Endothelial cell of umbilical vein (primary cell): ENCODE measurements at regions not wholly inside any gene's neighbourhood (a gene's known extent, or its start where the extent isn't known, plus 50 kb on each side); places are given as distances from the start of the nearest gene placed in this dataset.

Source experiments
- BruUV-seq: library from RNA; stranded (reverse); fragments of 400-500 nt; replicated peaks from 2 replicates; lab custom pipeline; 2021; lab: Mats Ljungman, UMichigan
- CTCF ChIA-PET: fragments of 300-600, 350-600 bp; sonication (Branson Sonifier 250); formaldehyde crosslinking; loops from one replicate; lab custom pipeline; 2021; ENCODE audit warnings: antibody characterized with exemption, inconsistent platforms; lab: Charles Lee
- POLR2A ChIA-PET: fragments of 300-600, 350-600 bp; sonication (Branson Sonifier 250); formaldehyde crosslinking; loops from one replicate; lab custom pipeline; 2021; ENCODE audit warnings: antibody characterized with exemption, inconsistent platforms; lab: Charles Lee
- DNase-seq: peaks from one replicate; pipeline ENCODE4 v3.0.0-alpha.2; 2011; ENCODE audit warnings: low read depth, low spot score
- FAIRE-seq: peaks from 2 replicates; lab custom pipeline; 2011; peaks lifted over from hg19 to GRCh38; lab: Jason Lieb, UNC
- H2AFZ ChIP-seq: 2 replicates; pipeline ENCODE4 v1.6.0; 2012; ENCODE audit warnings: low read depth, low read length, control low read depth, inconsistent platforms
- H3K27ac ChIP-seq: 2 replicates; pipeline ENCODE4 v1.5.1; 2011; ENCODE audit warnings: low read depth, mild to moderate bottlenecking, control low read depth, low read length, moderate library complexity; ENCODE audit not compliant: insufficient read depth
- H3K27me3 ChIP-seq, 2 experiments: 2 replicates each; pipeline versions ENCODE4 v1.6.0 to v1.6.1; 2011; ENCODE audit warnings: low read length in 2 of 2, mixed read lengths in 1 of 2; ENCODE audit not compliant: control insufficient read depth in 2 of 2, insufficient read depth in 2 of 2
- H3K36me3 ChIP-seq, 2 experiments: 2 replicates in 1 of 2; 3 replicates in 1 of 2; pipeline ENCODE4 v1.5.1; 2011; ENCODE audit warnings: low read length in 2 of 2, mild to moderate bottlenecking in 1 of 2, moderate library complexity in 1 of 2; ENCODE audit not compliant: control insufficient read depth in 2 of 2, insufficient read depth in 2 of 2; ENCODE audit errors: extremely low read depth in 1 of 2
- H3K4me1 ChIP-seq: 3 replicates; pipeline ENCODE4 v1.5.1; 2011; ENCODE audit warnings: mild to moderate bottlenecking, low read length; ENCODE audit not compliant: control insufficient read depth, insufficient read depth; ENCODE audit errors: extremely low read depth
- H3K4me2 ChIP-seq: 2 replicates; pipeline ENCODE4 v1.6.1; 2011; ENCODE audit warnings: low read length, control low read depth, mixed read lengths; ENCODE audit not compliant: insufficient read depth
- H3K4me3 ChIP-seq, 3 experiments: fragments of 200-600 bp in 1 of 3; sonication (generic), shearing (Covaris generic) in 1 of 3; replicated peaks in 1 of 3; 2 replicates each; pipeline ENCODE4 v1.5.1; 2011 to 2016; ENCODE audit warnings: control low read depth in 3 of 3, low read length in 3 of 3, mild to moderate bottlenecking in 2 of 3, inconsistent platforms in 1 of 3, low read depth in 1 of 3, moderate library complexity in 1 of 3; ENCODE audit not compliant: insufficient read depth in 1 of 3
- H3K79me2 ChIP-seq: 2 replicates; pipeline ENCODE4 v1.6.0; 2012; ENCODE audit warnings: low read length, inconsistent platforms; ENCODE audit not compliant: control insufficient read depth, insufficient read depth
- H3K9ac ChIP-seq: replicated peaks from 2 replicates; pipeline ENCODE3; 2011; ENCODE audit warnings: low read length, control low read depth; ENCODE audit not compliant: insufficient read depth; ENCODE audit errors: extremely low read depth
- H3K9me1 ChIP-seq: replicated peaks from 3 replicates; pipeline ENCODE4 v1.6.0; 2011; ENCODE audit warnings: mild to moderate bottlenecking, low read length; ENCODE audit not compliant: control insufficient read depth, insufficient read depth; ENCODE audit errors: extremely low read depth
- H3K9me3 ChIP-seq: replicated peaks from 2 replicates; pipeline ENCODE4 v1.5.1; 2012; ENCODE audit warnings: low read length, inconsistent platforms; ENCODE audit not compliant: control insufficient read depth, insufficient read depth
- H4K20me1 ChIP-seq: replicated peaks from 2 replicates; pipeline ENCODE3; 2011; ENCODE audit warnings: mild to moderate bottlenecking, low read length; ENCODE audit not compliant: control insufficient read depth, insufficient read depth; ENCODE audit errors: extremely low read depth
- CTCF ChIP-seq, 2 donors: IDR thresholded peaks; 1 replicate in 1 of 2; 2 replicates in 1 of 2; pipeline ENCODE4 v1.5.1; 2011; ENCODE audit warnings: low read length in 2 of 2, mild to moderate bottlenecking in 2 of 2, moderate library complexity in 2 of 2, control low read depth in 1 of 2, inconsistent platforms in 1 of 2, low read depth in 1 of 2; ENCODE audit not compliant: insufficient read depth in 1 of 2; ENCODE audit errors: extremely low read depth in 1 of 2
- EZH2 ChIP-seq: IDR thresholded peaks from 2 replicates; pipeline ENCODE4 v1.6.1; 2012; ENCODE audit warnings: borderline replicate concordance, low read depth, mild to moderate bottlenecking, moderate library complexity, low read length, inconsistent platforms; ENCODE audit not compliant: severe bottlenecking
- FOS ChIP-seq: IDR thresholded peaks from 2 replicates; pipeline ENCODE4 v1.6.1; 2011; ENCODE audit warnings: mild to moderate bottlenecking, low read length, moderate library complexity, borderline replicate concordance; ENCODE audit not compliant: insufficient read depth
- GATA2 ChIP-seq: IDR thresholded peaks from 2 replicates; pipeline ENCODE4 v1.7.0; 2011; ENCODE audit warnings: low read depth, mild to moderate bottlenecking, moderate library complexity, mixed read lengths, low read length; ENCODE audit not compliant: insufficient read length, insufficient read depth
- JUN ChIP-seq: IDR thresholded peaks from 2 replicates; pipeline ENCODE4 v1.6.1; 2011; ENCODE audit warnings: borderline replicate concordance, low read depth; ENCODE audit not compliant: insufficient read length, insufficient read depth
- MAX ChIP-seq: IDR thresholded peaks from 2 replicates; pipeline ENCODE4 v1.6.1; 2011; ENCODE audit not compliant: insufficient read depth, insufficient read length
- MYC ChIP-seq: IDR thresholded peaks from one replicate; pipeline ENCODE4 v1.6.1; 2011; ENCODE audit warnings: mild to moderate bottlenecking, low read depth, low read length
- POLR2AphosphoS5 ChIP-seq: IDR thresholded peaks from 2 replicates; pipeline ENCODE4 v1.6.1; 2012; ENCODE audit warnings: low read depth, mild to moderate bottlenecking, control low read depth, low read length, moderate library complexity; ENCODE audit not compliant: insufficient read depth
- dilution Hi-C: fragments of 300-500 bp; cut with MboI; formaldehyde crosslinking; loops from one replicate; pipeline ENCODE4 v1.15.0; 2019; ENCODE audit warnings: low sequenced_read_pairs; ENCODE audit not compliant: extremely low pct_ligation_motif_present
- intact Hi-C: fragments of 100-400 bp; cut with micrococcal nuclease; formaldehyde crosslinking; loops from one replicate; pipeline ENCODE4 v1.10.0; 2022

GRCh38 chr2:31664949-31665724 lies 84.4 kb upstream of the SRD5A2 start:
- Histone ChIP-seq H3K36me3 (no peaks in the 10 kb centered on the region), H3K9me1 (no peaks in the 10 kb centered on the region), H3K27ac (no peak overlapping the region), H3K4me3 (no peak overlapping the region), H2AFZ (no peak overlapping the region), H3K27me3 (no peaks in the 10 kb centered on the region), H4K20me1 (no peaks in the 10 kb centered on the region), H3K9ac (no peak overlapping the region), H3K4me2 (no peak overlapping the region), H3K4me1 (no peaks in the 10 kb centered on the region), H3K79me2 (no peaks in the 10 kb centered on the region), H3K9me3 (no peaks in the 10 kb centered on the region)
- dilution Hi-C loops, result no loop called here
- POLR2A ChIA-PET, result no interaction called here
- intact Hi-C loops, result no loop called here
- FAIRE-seq (no peak), DNase-seq (no peak)
- CTCF ChIA-PET, result interaction anchor here (0.7 kb wide), 1 partner anchor 26 kb away, joined by 3 read pairs; no protein-coding TSS in a partner anchor
- no TSS peak for BruUV-seq
- TF ChIP-seq FOS, result no peak
- no peak for TF ChIP-seq MAX
- no peak for TF ChIP-seq JUN
- no peak for TF ChIP-seq GATA2

- Histone ChIP-seq H3K36me3 (no peaks in the 10 kb centered on the region), H3K9me1 (no peaks in the 10 kb centered on the region), H3K4me2 (no peak overlapping the region), H2AFZ (no peak overlapping the region), H4K20me1 (no peaks in the 10 kb centered on the region), H3K4me3 (no peak overlapping the region), H3K4me1 (no peaks in the 10 kb centered on the region), H3K27ac (no peak overlapping the region), H3K9me3 (no peaks in the 10 kb centered on the region), H3K79me2 (no peaks in the 10 kb centered on the region), H3K27me3 (no peaks in the 10 kb centered on the region), H3K9ac (no peak overlapping the region)
- no TSS peak for BruUV-seq
- no peak for FAIRE-seq
- no peak for DNase-seq
- TF ChIP-seq EZH2 (no peak), FOS (no peak), POLR2AphosphoS5 (no peak), CTCF (IDR thresholded peaks at IDR 0.05; ENCODE audit: extremely low read depth in 1 of 2, insufficient read depth in 1 of 2, low read depth in 1 of 2, low read length in 2 of 2) (no peak), MYC (no peak), JUN (no peak), MAX (no peak)
- ChIA-PET CTCF (no interaction called here), POLR2A (no interaction called here)
- intact Hi-C loops, result no loop called here
- dilution Hi-C loops, result no loop called here
Observed at GRCh38 chr2:31660812-31661335, 80.1 kb upstream of the SRD5A2 start.
